ENCODE measurements at regions not wholly inside any gene's neighbourhood (a gene's known extent, or its start where the extent isn't known, plus 50 kb on each side); places are given as distances from the start of the nearest gene placed in this dataset.
A peak's percentile ranks its signal among the peaks of the same experiment; 100 is the strongest.

- Mint-ChIP-seq H3K27me3 (peaks cover 13% of the 10 kb centered on the region), H3K4me3 (no peak overlapping the region), H3K27ac (no peak overlapping the region), H3K4me1 (no peaks in the 10 kb centered on the region), H3K36me3 (peaks cover 1% of the 10 kb centered on the region), H3K9me3 (ENCODE audit: low read depth) (no peaks in the 10 kb centered on the region)
- no peak for DNase-seq
- no peak for ATAC-seq
- CTCF ChIA-PET = no interaction called here
These were observed 278.1 kb upstream of the TET2 start for GRCh38 chr4:104868533-104868932.

GRCh38 chr4:104868958-104869357 lies 277.7 kb upstream of the TET2 start:
- peaks cover 13% of the 10 kb centered on the region for H3K27me3 Mint-ChIP-seq
- ATAC-seq (no peak), DNase-seq (no peak)
- CTCF ChIA-PET = no interaction called here
- no peaks in the 10 kb centered on the region for H3K4me1 Mint-ChIP-seq
- H3K4me3 Mint-ChIP-seq = no peak overlapping the region
- H3K36me3 Mint-ChIP-seq = peaks cover 1% of the 10 kb centered on the region
- H3K9me3 Mint-ChIP-seq (ENCODE audit: low read depth) = no peaks in the 10 kb centered on the region
- H3K27ac Mint-ChIP-seq = no peak overlapping the region

GRCh38 chr4:104869831-104870230 lies 276.8 kb upstream of the TET2 start:
- no peak overlapping the region for H3K27ac Mint-ChIP-seq
- CTCF ChIA-PET = no interaction called here
- ATAC-seq = no peak

GRCh38 chr4:104870495-104871233 lies 276.0 kb upstream of the TET2 start:
- CTCF ChIA-PET = interaction anchor here (0.9 kb wide), 1 partner anchor 10 kb away, joined by 3 read pairs; no protein-coding TSS in a partner anchor
- ATAC-seq (no peak), DNase-seq (no peak)
- H3K4me3 Mint-ChIP-seq = no peak overlapping the region
- peaks cover 1% of the 10 kb centered on the region for H3K36me3 Mint-ChIP-seq
- H3K9me3 Mint-ChIP-seq (ENCODE audit: low read depth) = no peaks in the 10 kb centered on the region
- H3K27ac Mint-ChIP-seq = no peak overlapping the region
- H3K27me3 Mint-ChIP-seq = peaks cover 17% of the 10 kb centered on the region
- no peaks in the 10 kb centered on the region for H3K4me1 Mint-ChIP-seq

More at GRCh38 chr4:104869831-104870230, 276.8 kb upstream of the TET2 start:
- no peak for DNase-seq
- H3K36me3 Mint-ChIP-seq = peaks cover 1% of the 10 kb centered on the region
- H3K9me3 Mint-ChIP-seq (ENCODE audit: low read depth) = no peaks in the 10 kb centered on the region
- H3K27me3 Mint-ChIP-seq = peaks cover 13% of the 10 kb centered on the region
- no peaks in the 10 kb centered on the region for H3K4me1 Mint-ChIP-seq
- H3K4me3 Mint-ChIP-seq = no peak overlapping the region

- peak; percentile 36 for ATAC-seq
- CTCF ChIA-PET = interaction anchor here (0.9 to 1.1 kb wide), 2 partner anchors 18 to 19 kb away, joined by 3 read pairs; no protein-coding TSS in a partner anchor
- H3K27me3 Mint-ChIP-seq = peaks cover 21% of the 10 kb centered on the region
- no peak for DNase-seq
- no peak overlapping the region for H3K27ac Mint-ChIP-seq
- peaks cover 14% of the 10 kb centered on the region for H3K4me1 Mint-ChIP-seq
- no peaks in the 10 kb centered on the region for H3K9me3 Mint-ChIP-seq (ENCODE audit: low read depth)
- H3K36me3 Mint-ChIP-seq = peaks cover 1% of the 10 kb centered on the region
- H3K4me3 Mint-ChIP-seq = no peak overlapping the region
These were observed 267.7 kb upstream of the TET2 start for GRCh38 chr4:104878936-104879335.

GRCh38 chr4:104879367-104879766 lies 267.3 kb upstream of the TET2 start:
- DNase-seq (no peak), ATAC-seq (peak; percentile 61)
- Mint-ChIP-seq H3K4me1 (peaks cover 14% of the 10 kb centered on the region), H3K4me3 (no peak overlapping the region), H3K36me3 (peaks cover 1% of the 10 kb centered on the region), H3K9me3 (ENCODE audit: low read depth) (no peaks in the 10 kb centered on the region), H3K27ac (peak overlapping the region; percentile 50), H3K27me3 (peaks cover 21% of the 10 kb centered on the region)
- CTCF ChIA-PET = no interaction called here

GRCh38 chr4:104879854-104880253 lies 266.8 kb upstream of the TET2 start:
- CTCF ChIA-PET = no interaction called here
- H3K36me3 Mint-ChIP-seq = peaks cover 1% of the 10 kb centered on the region
- peak overlapping the region; percentile 50 for H3K27ac Mint-ChIP-seq

GRCh38 chr4:104881136-104881886 lies 265.4 kb upstream of the TET2 start:
- CTCF ChIA-PET = no interaction called here
- no peaks in the 10 kb centered on the region for H3K9me3 Mint-ChIP-seq (ENCODE audit: low read depth)
- DNase-seq = no peak

More at GRCh38 chr4:104879854-104880253, 266.8 kb upstream of the TET2 start:
- H3K27me3 Mint-ChIP-seq = peaks cover 24% of the 10 kb centered on the region
- peaks cover 14% of the 10 kb centered on the region for H3K4me1 Mint-ChIP-seq
- ATAC-seq = no peak
- no peaks in the 10 kb centered on the region for H3K9me3 Mint-ChIP-seq (ENCODE audit: low read depth)
- H3K4me3 Mint-ChIP-seq = no peak overlapping the region
- no peak for DNase-seq

GRCh38 chr4:104890598-104891275 lies 255.9 kb upstream of the TET2 start:
- no peak overlapping the region for H3K27ac Mint-ChIP-seq
- H3K9me3 Mint-ChIP-seq (ENCODE audit: low read depth) = peaks cover 2% of the 10 kb centered on the region
- DNase-seq = no peak
- H3K27me3 Mint-ChIP-seq = peaks cover 5% of the 10 kb centered on the region
- no peak for ATAC-seq
- CTCF ChIA-PET = no interaction called here
- no peak overlapping the region for H3K4me3 Mint-ChIP-seq
- peaks cover 7% of the 10 kb centered on the region for H3K4me1 Mint-ChIP-seq
- H3K36me3 Mint-ChIP-seq = no peaks in the 10 kb centered on the region

More at GRCh38 chr4:104881136-104881886, 265.4 kb upstream of the TET2 start:
- no peak for ATAC-seq
- peaks cover under 1% of the 10 kb centered on the region for H3K36me3 Mint-ChIP-seq
- H3K27ac Mint-ChIP-seq = no peak overlapping the region
- H3K4me1 Mint-ChIP-seq = peaks cover 14% of the 10 kb centered on the region
- H3K4me3 Mint-ChIP-seq = no peak overlapping the region
- H3K27me3 Mint-ChIP-seq = peaks cover 23% of the 10 kb centered on the region

GRCh38 chr4:104896660-104897645 lies 249.7 kb upstream of the TET2 start:
- H3K27ac Mint-ChIP-seq = no peak overlapping the region
- H3K9me3 Mint-ChIP-seq (ENCODE audit: low read depth) = peaks cover 6% of the 10 kb centered on the region
- peaks cover 7% of the 10 kb centered on the region for H3K4me1 Mint-ChIP-seq
- peaks cover 5% of the 10 kb centered on the region for H3K36me3 Mint-ChIP-seq
- CTCF ChIA-PET = no interaction called here
- no peak for DNase-seq
- ATAC-seq = peak; percentile 12
- H3K4me3 Mint-ChIP-seq = no peak overlapping the region
- H3K27me3 Mint-ChIP-seq = no peaks in the 10 kb centered on the region

GRCh38 chr4:104899863-104900262 lies 246.8 kb upstream of the TET2 start:
- H3K9me3 Mint-ChIP-seq (ENCODE audit: low read depth) = peaks cover 6% of the 10 kb centered on the region
- H3K4me1 Mint-ChIP-seq = peaks cover 7% of the 10 kb centered on the region
- DNase-seq (no peak), ATAC-seq (no peak)
- H3K4me3 Mint-ChIP-seq = no peak overlapping the region
- no peak overlapping the region for H3K27ac Mint-ChIP-seq
- peaks cover 5% of the 10 kb centered on the region for H3K36me3 Mint-ChIP-seq
- CTCF ChIA-PET = no interaction called here
- H3K27me3 Mint-ChIP-seq = no peaks in the 10 kb centered on the region

- H3K36me3 Mint-ChIP-seq = peaks cover 5% of the 10 kb centered on the region
- DNase-seq (no peak), ATAC-seq (no peak)
- CTCF ChIA-PET = no interaction called here
- H3K27me3 Mint-ChIP-seq = no peaks in the 10 kb centered on the region
- H3K4me3 Mint-ChIP-seq = no peak overlapping the region
- H3K4me1 Mint-ChIP-seq = peaks cover 7% of the 10 kb centered on the region
- H3K27ac Mint-ChIP-seq = no peak overlapping the region
- peaks cover 6% of the 10 kb centered on the region for H3K9me3 Mint-ChIP-seq (ENCODE audit: low read depth)
These were observed 245.2 kb upstream of the TET2 start for GRCh38 chr4:104901438-104901837.
